Thyroid gland (tissue), 4 donors: ENCODE measurements at regions not wholly inside any gene's neighbourhood (a gene's known extent, or its start where the extent isn't known, plus 50 kb on each side); places are given as distances from the start of the nearest gene placed in this dataset.

Experiments used
- CTCF ChIP-seq, 6 experiments: fragments of 200-600 bp in 3 of 6; fragments of 450-650 bp in 3 of 6; sonication (generic) in 3 of 6; IDR thresholded peaks; one replicate each; pipeline ENCODE4 v1.5.1; 2016 to 2019; ENCODE audit warnings: antibody characterized with exemption in 6 of 6, mild to moderate bottlenecking in 2 of 6, inconsistent platforms in 1 of 6, moderate library complexity in 1 of 6
- POLR2A ChIP-seq, 2 donors: fragments of 450-650 bp; IDR thresholded peaks; one replicate each; pipeline ENCODE4 v1.6.1; 2017; ENCODE audit warnings: antibody characterized with exemption in 2 of 2, mild to moderate bottlenecking in 2 of 2, moderate library complexity in 1 of 2

- TF ChIP-seq CTCF (IDR thresholded peaks at IDR 0.05) (no peak), POLR2A (IDR thresholded peaks at IDR 0.05) (no peak)
Measured at GRCh38 chr18:34083910-34084535, 140.7 kb downstream of the NOL4 start.
